ENCODE measurements at regions not wholly inside any gene's neighbourhood (a gene's known extent, or its start where the extent isn't known, plus 50 kb on each side); places are given as distances from the start of the nearest gene placed in this dataset.

- Histone ChIP-seq H3K36me3 (replicated peaks in 1 of 2; ENCODE audit: control insufficient read depth in 1 of 2, insufficient read depth in 2 of 2, low read length in 2 of 2) (no peaks in the 10 kb centered on the region), H3K4me2 (ENCODE audit: low read depth, low read length) (no peak overlapping the region), H4K20me1 (ENCODE audit: insufficient read depth, low read length) (no peaks in the 10 kb centered on the region), H3K27me3 (ENCODE audit: control insufficient read depth in 1 of 2, insufficient read depth in 2 of 2, low read length in 2 of 2) (no peaks in the 10 kb centered on the region), H3K4me3 (replicated peaks in 1 of 3; ENCODE audit: insufficient read depth in 1 of 3, low read depth in 2 of 3, low read length in 3 of 3) (no peak overlapping the region), H3K4me1 (ENCODE audit: insufficient read depth, low read length) (no peaks in the 10 kb centered on the region), H3K9ac (ENCODE audit: insufficient read depth, low read depth, low read length) (no peak overlapping the region), H3K9me3 (ENCODE audit: low read length) (peaks cover 13% of the 10 kb centered on the region; the same call in 1 of the 2 replicates), H3K27ac (ENCODE audit: extremely low read length, insufficient read depth, low read length) (no peak overlapping the region), H2AFZ (ENCODE audit: low read length) (no peak overlapping the region), H3K79me2 (ENCODE audit: insufficient read depth, low read length) (no peaks in the 10 kb centered on the region)
- POLR2A ChIA-PET: no interaction called here
- no peak for ATAC-seq
- FAIRE-seq: no peak
- CTCF ChIA-PET (ENCODE audit: low intra/inter-chr PET ratio, low total read pairs): interaction anchor here (2.5 kb wide), 1 partner anchor 46 kb away, joined by 11 read pairs; no protein-coding TSS in a partner anchor
- no peak for DNase-seq (ENCODE audit: low spot score)
- TF ChIP-seq ZNF773 (CRISPR knock-in tag; IDR thresholded peaks at IDR 0.05; ENCODE audit: borderline replicate concordance): no peak
- no peak for TF ChIP-seq ZNF224 (CRISPR knock-in tag; IDR thresholded peaks at IDR 0.05)
- no peak for TF ChIP-seq ZNF333 (CRISPR knock-in tag; IDR thresholded peaks at IDR 0.05; ENCODE audit: borderline replicate concordance)
- TF ChIP-seq ZSCAN22 (CRISPR knock-in tag; IDR thresholded peaks at IDR 0.05): no peak
- no peak for TF ChIP-seq FLYWCH1 (CRISPR knock-in tag; IDR thresholded peaks at IDR 0.05)
- no peak for TF ChIP-seq ZNF547 (CRISPR knock-in tag; IDR thresholded peaks at IDR 0.05)
- TF ChIP-seq, protein P1, sequence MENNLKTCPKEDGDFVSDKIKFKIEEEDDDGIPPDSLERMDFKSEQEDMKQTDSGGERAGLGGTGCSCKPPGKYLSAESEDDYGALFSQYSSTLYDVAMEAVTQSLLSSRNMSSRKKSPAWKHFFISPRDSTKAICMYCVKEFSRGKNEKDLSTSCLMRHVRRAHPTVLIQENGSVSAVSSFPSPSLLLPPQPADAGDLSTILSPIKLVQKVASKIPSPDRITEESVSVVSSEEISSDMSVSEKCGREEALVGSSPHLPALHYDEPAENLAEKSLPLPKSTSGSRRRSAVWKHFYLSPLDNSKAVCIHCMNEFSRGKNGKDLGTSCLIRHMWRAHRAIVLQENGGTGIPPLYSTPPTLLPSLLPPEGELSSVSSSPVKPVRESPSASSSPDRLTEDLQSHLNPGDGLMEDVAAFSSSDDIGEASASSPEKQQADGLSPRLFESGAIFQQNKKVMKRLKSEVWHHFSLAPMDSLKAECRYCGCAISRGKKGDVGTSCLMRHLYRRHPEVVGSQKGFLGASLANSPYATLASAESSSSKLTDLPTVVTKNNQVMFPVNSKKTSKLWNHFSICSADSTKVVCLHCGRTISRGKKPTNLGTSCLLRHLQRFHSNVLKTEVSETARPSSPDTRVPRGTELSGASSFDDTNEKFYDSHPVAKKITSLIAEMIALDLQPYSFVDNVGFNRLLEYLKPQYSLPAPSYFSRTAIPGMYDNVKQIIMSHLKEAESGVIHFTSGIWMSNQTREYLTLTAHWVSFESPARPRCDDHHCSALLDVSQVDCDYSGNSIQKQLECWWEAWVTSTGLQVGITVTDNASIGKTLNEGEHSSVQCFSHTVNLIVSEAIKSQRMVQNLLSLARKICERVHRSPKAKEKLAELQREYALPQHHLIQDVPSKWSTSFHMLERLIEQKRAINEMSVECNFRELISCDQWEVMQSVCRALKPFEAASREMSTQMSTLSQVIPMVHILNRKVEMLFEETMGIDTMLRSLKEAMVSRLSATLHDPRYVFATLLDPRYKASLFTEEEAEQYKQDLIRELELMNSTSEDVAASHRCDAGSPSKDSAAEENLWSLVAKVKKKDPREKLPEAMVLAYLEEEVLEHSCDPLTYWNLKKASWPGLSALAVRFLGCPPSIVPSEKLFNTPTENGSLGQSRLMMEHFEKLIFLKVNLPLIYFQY (CRISPR knock-in tag; IDR thresholded peaks at IDR 0.05; ENCODE audit: borderline replicate concordance): no peak
- no peak for TF ChIP-seq KLF16 (CRISPR knock-in tag; IDR thresholded peaks at IDR 0.05)
- no peak for TF ChIP-seq FOXC1 (CRISPR knock-in tag; IDR thresholded peaks at IDR 0.05; ENCODE audit: borderline replicate concordance)
- no peak for TF ChIP-seq SPEN (CRISPR knock-in tag; IDR thresholded peaks at IDR 0.05; ENCODE audit: low read depth)
- no peak for TF ChIP-seq RAD51 (IDR thresholded peaks at IDR 0.05; ENCODE audit: borderline replicate concordance)
- no peak for TF ChIP-seq SIX4 (CRISPR knock-in tag; IDR thresholded peaks at IDR 0.05)
- BruUV-seq (replicated peaks): no TSS peak
- in situ Hi-C loops (cut with HindIII; ENCODE audit: extremely low pct_ligation_motif_present, low pct_unique_long_range_greater_than_20kb): no loop called here
- intact Hi-C loops (cut with micrococcal nuclease; ENCODE audit: unreplicated experiment): loop anchor here (2.0 kb wide), 2 partner anchors 45 to 331 kb away; no protein-coding TSS in a partner anchor
These were observed 392.4 kb downstream of the BMP2 start for GRCh38 chr20:7159903-7160302.
